MV-4-11 (cell line): ENCODE measurements at regions not wholly inside any gene's neighbourhood (a gene's known extent, or its start where the extent isn't known, plus 50 kb on each side); places are given as distances from the start of the nearest gene placed in this dataset.

ENCODE experiments used
- DNase-seq: peaks from one replicate; lab custom pipeline; 2025; lab: John Stamatoyannopoulos, UW

GRCh38 chr10:2858452-2858851, 208.9 kb upstream of the PFKP start:
- DNase-seq = no peak

- no peak for DNase-seq
Measured at GRCh38 chr10:2856598-2856997, 210.8 kb upstream of the PFKP start.

- DNase-seq = no peak
Measured at GRCh38 chr10:2852574-2853323, 214.6 kb upstream of the PFKP start.

- no peak for DNase-seq
Measured at GRCh38 chr10:2851566-2851965, 215.8 kb upstream of the PFKP start.

GRCh38 chr10:2850202-2850601, 217.1 kb upstream of the PFKP start:
- no peak for DNase-seq

GRCh38 chr10:2844925-2845324, 222.4 kb upstream of the PFKP start:
- no peak for DNase-seq

- DNase-seq = peak; percentile 16
Measured at GRCh38 chr10:2839081-2839725, 228.1 kb upstream of the PFKP start.

- DNase-seq = no peak
Measured at GRCh38 chr10:2837674-2838073, 229.7 kb upstream of the PFKP start.

- no peak for DNase-seq
Measured at GRCh38 chr10:2836921-2837662, 230.3 kb upstream of the PFKP start.

- no peak for DNase-seq
Measured at GRCh38 chr10:2834214-2834613, 233.1 kb upstream of the PFKP start.

- DNase-seq = no peak
Measured at GRCh38 chr10:2831509-2831908, 235.8 kb upstream of the PFKP start.

- DNase-seq = no peak
Measured at GRCh38 chr10:2828741-2829140, 238.6 kb upstream of the PFKP start.

GRCh38 chr10:2826675-2827074, 240.7 kb upstream of the PFKP start:
- DNase-seq = no peak

GRCh38 chr10:2825841-2826240, 241.5 kb upstream of the PFKP start:
- DNase-seq = no peak

GRCh38 chr10:2817940-2818636, 249.3 kb upstream of the PFKP start:
- DNase-seq = no peak

- DNase-seq = no peak
Measured at GRCh38 chr10:2813693-2814092, 253.7 kb upstream of the PFKP start.

- DNase-seq = no peak
Measured at GRCh38 chr10:2813286-2813685, 254.1 kb upstream of the PFKP start.

- no peak for DNase-seq
Measured at GRCh38 chr10:2812631-2813030, 254.7 kb upstream of the PFKP start.

- no peak for DNase-seq
Measured at GRCh38 chr10:2800178-2800577, 267.2 kb upstream of the PFKP start.

GRCh38 chr10:2798336-2799022, 268.9 kb upstream of the PFKP start:
- DNase-seq = no peak

GRCh38 chr10:2791774-2792443, 275.4 kb upstream of the PFKP start:
- DNase-seq = peak; percentile 85
